Endothelial cell of umbilical vein (primary cell): ENCODE measurements at regions not wholly inside any gene's neighbourhood (a gene's known extent, or its start where the extent isn't known, plus 50 kb on each side); places are given as distances from the start of the nearest gene placed in this dataset.

Source experiments
- BruUV-seq: library from RNA; stranded (reverse); fragments of 400-500 nt; replicated peaks from 2 replicates; lab custom pipeline; 2021; lab: Mats Ljungman, UMichigan
- CTCF ChIA-PET: fragments of 300-600, 350-600 bp; sonication (Branson Sonifier 250); formaldehyde crosslinking; loops from one replicate; lab custom pipeline; 2021; ENCODE audit warnings: antibody characterized with exemption, inconsistent platforms; lab: Charles Lee
- POLR2A ChIA-PET: fragments of 300-600, 350-600 bp; sonication (Branson Sonifier 250); formaldehyde crosslinking; loops from one replicate; lab custom pipeline; 2021; ENCODE audit warnings: antibody characterized with exemption, inconsistent platforms; lab: Charles Lee
- DNase-seq: peaks from one replicate; pipeline ENCODE4 v3.0.0-alpha.2; 2011; ENCODE audit warnings: low read depth, low spot score
- FAIRE-seq: peaks from 2 replicates; lab custom pipeline; 2011; peaks lifted over from hg19 to GRCh38; lab: Jason Lieb, UNC
- H2AFZ ChIP-seq: 2 replicates; pipeline ENCODE4 v1.6.0; 2012; ENCODE audit warnings: low read depth, low read length, control low read depth, inconsistent platforms
- H3K27ac ChIP-seq: 2 replicates; pipeline ENCODE4 v1.5.1; 2011; ENCODE audit warnings: low read depth, mild to moderate bottlenecking, control low read depth, low read length, moderate library complexity; ENCODE audit not compliant: insufficient read depth
- H3K27me3 ChIP-seq, 2 experiments: 2 replicates each; pipeline versions ENCODE4 v1.6.0 to v1.6.1; 2011; ENCODE audit warnings: low read length in 2 of 2, mixed read lengths in 1 of 2; ENCODE audit not compliant: control insufficient read depth in 2 of 2, insufficient read depth in 2 of 2
- H3K36me3 ChIP-seq, 2 experiments: 2 replicates in 1 of 2; 3 replicates in 1 of 2; pipeline ENCODE4 v1.5.1; 2011; ENCODE audit warnings: low read length in 2 of 2, mild to moderate bottlenecking in 1 of 2, moderate library complexity in 1 of 2; ENCODE audit not compliant: control insufficient read depth in 2 of 2, insufficient read depth in 2 of 2; ENCODE audit errors: extremely low read depth in 1 of 2
- H3K4me1 ChIP-seq: 3 replicates; pipeline ENCODE4 v1.5.1; 2011; ENCODE audit warnings: mild to moderate bottlenecking, low read length; ENCODE audit not compliant: control insufficient read depth, insufficient read depth; ENCODE audit errors: extremely low read depth
- H3K4me2 ChIP-seq: 2 replicates; pipeline ENCODE4 v1.6.1; 2011; ENCODE audit warnings: low read length, control low read depth, mixed read lengths; ENCODE audit not compliant: insufficient read depth
- H3K4me3 ChIP-seq, 3 experiments: fragments of 200-600 bp in 1 of 3; sonication (generic), shearing (Covaris generic) in 1 of 3; replicated peaks in 1 of 3; 2 replicates each; pipeline ENCODE4 v1.5.1; 2011 to 2016; ENCODE audit warnings: control low read depth in 3 of 3, low read length in 3 of 3, mild to moderate bottlenecking in 2 of 3, inconsistent platforms in 1 of 3, low read depth in 1 of 3, moderate library complexity in 1 of 3; ENCODE audit not compliant: insufficient read depth in 1 of 3
- H3K79me2 ChIP-seq: 2 replicates; pipeline ENCODE4 v1.6.0; 2012; ENCODE audit warnings: low read length, inconsistent platforms; ENCODE audit not compliant: control insufficient read depth, insufficient read depth
- H3K9ac ChIP-seq: replicated peaks from 2 replicates; pipeline ENCODE3; 2011; ENCODE audit warnings: low read length, control low read depth; ENCODE audit not compliant: insufficient read depth; ENCODE audit errors: extremely low read depth
- H3K9me1 ChIP-seq: replicated peaks from 3 replicates; pipeline ENCODE4 v1.6.0; 2011; ENCODE audit warnings: mild to moderate bottlenecking, low read length; ENCODE audit not compliant: control insufficient read depth, insufficient read depth; ENCODE audit errors: extremely low read depth
- H3K9me3 ChIP-seq: replicated peaks from 2 replicates; pipeline ENCODE4 v1.5.1; 2012; ENCODE audit warnings: low read length, inconsistent platforms; ENCODE audit not compliant: control insufficient read depth, insufficient read depth
- H4K20me1 ChIP-seq: replicated peaks from 2 replicates; pipeline ENCODE3; 2011; ENCODE audit warnings: mild to moderate bottlenecking, low read length; ENCODE audit not compliant: control insufficient read depth, insufficient read depth; ENCODE audit errors: extremely low read depth
- CTCF ChIP-seq, 2 donors: IDR thresholded peaks; 1 replicate in 1 of 2; 2 replicates in 1 of 2; pipeline ENCODE4 v1.5.1; 2011; ENCODE audit warnings: low read length in 2 of 2, mild to moderate bottlenecking in 2 of 2, moderate library complexity in 2 of 2, control low read depth in 1 of 2, inconsistent platforms in 1 of 2, low read depth in 1 of 2; ENCODE audit not compliant: insufficient read depth in 1 of 2; ENCODE audit errors: extremely low read depth in 1 of 2
- EZH2 ChIP-seq: IDR thresholded peaks from 2 replicates; pipeline ENCODE4 v1.6.1; 2012; ENCODE audit warnings: borderline replicate concordance, low read depth, mild to moderate bottlenecking, moderate library complexity, low read length, inconsistent platforms; ENCODE audit not compliant: severe bottlenecking
- FOS ChIP-seq: IDR thresholded peaks from 2 replicates; pipeline ENCODE4 v1.6.1; 2011; ENCODE audit warnings: mild to moderate bottlenecking, low read length, moderate library complexity, borderline replicate concordance; ENCODE audit not compliant: insufficient read depth
- GATA2 ChIP-seq: IDR thresholded peaks from 2 replicates; pipeline ENCODE4 v1.7.0; 2011; ENCODE audit warnings: low read depth, mild to moderate bottlenecking, moderate library complexity, mixed read lengths, low read length; ENCODE audit not compliant: insufficient read length, insufficient read depth
- JUN ChIP-seq: IDR thresholded peaks from 2 replicates; pipeline ENCODE4 v1.6.1; 2011; ENCODE audit warnings: borderline replicate concordance, low read depth; ENCODE audit not compliant: insufficient read length, insufficient read depth
- MAX ChIP-seq: IDR thresholded peaks from 2 replicates; pipeline ENCODE4 v1.6.1; 2011; ENCODE audit not compliant: insufficient read depth, insufficient read length
- MYC ChIP-seq: IDR thresholded peaks from one replicate; pipeline ENCODE4 v1.6.1; 2011; ENCODE audit warnings: mild to moderate bottlenecking, low read depth, low read length
- POLR2AphosphoS5 ChIP-seq: IDR thresholded peaks from 2 replicates; pipeline ENCODE4 v1.6.1; 2012; ENCODE audit warnings: low read depth, mild to moderate bottlenecking, control low read depth, low read length, moderate library complexity; ENCODE audit not compliant: insufficient read depth
- dilution Hi-C: fragments of 300-500 bp; cut with MboI; formaldehyde crosslinking; loops from one replicate; pipeline ENCODE4 v1.15.0; 2019; ENCODE audit warnings: low sequenced_read_pairs; ENCODE audit not compliant: extremely low pct_ligation_motif_present
- intact Hi-C: fragments of 100-400 bp; cut with micrococcal nuclease; formaldehyde crosslinking; loops from one replicate; pipeline ENCODE4 v1.10.0; 2022

GRCh38 chr12:75650100-75650499 lies 138.7 kb upstream of the KRR1 start:
- FAIRE-seq (no peak), DNase-seq (no peak)
- no peaks in the 10 kb centered on the region for H4K20me1 ChIP-seq
- no peak overlapping the region for H2AFZ ChIP-seq
- H3K9me1 ChIP-seq = no peaks in the 10 kb centered on the region
- no peak overlapping the region for H3K4me3 ChIP-seq
- dilution Hi-C loops = no loop called here
- H3K36me3 ChIP-seq = no peaks in the 10 kb centered on the region
- BruUV-seq = no TSS peak
- no peaks in the 10 kb centered on the region for H3K27me3 ChIP-seq
- intact Hi-C loops = no loop called here
- CTCF ChIA-PET = no interaction called here
- H3K27ac ChIP-seq = no peak overlapping the region
- TF ChIP-seq CTCF (IDR thresholded peaks at IDR 0.05; ENCODE audit: extremely low read depth in 1 of 2, insufficient read depth in 1 of 2, low read depth in 1 of 2, low read length in 2 of 2) (no peak), FOS (no peak), EZH2 (no peak), MAX (no peak), JUN (no peak), MYC (no peak), GATA2 (no peak), POLR2AphosphoS5 (no peak)
- POLR2A ChIA-PET = no interaction called here
- H3K79me2 ChIP-seq = no peaks in the 10 kb centered on the region
- H3K9me3 ChIP-seq = no peaks in the 10 kb centered on the region
- H3K4me2 ChIP-seq = no peak overlapping the region
- no peak overlapping the region for H3K9ac ChIP-seq
- H3K4me1 ChIP-seq = no peaks in the 10 kb centered on the region
